ENCODE measurements at regions not wholly inside any gene's neighbourhood (a gene's known extent, or its start where the extent isn't known, plus 50 kb on each side); places are given as distances from the start of the nearest gene placed in this dataset.
"Not testable (repeated sequence)": the region's sequence is repeated elsewhere in the genome, so short reads cannot be mapped to it uniquely, and the experiment has no call there.

- CTCF ChIA-PET, result interaction anchor here (0.6 kb wide), 1 partner anchor 982 kb away, joined by 3 read pairs; no protein-coding TSS in a partner anchor
Observed at GRCh38 chr2:58701688-58702301, 460.7 kb upstream of the FANCL start.

GRCh38 chr2:58700591-58700990 is 459.5 kb upstream of the FANCL start:
- Mint-ChIP-seq H3K27me3 (no peaks in the 10 kb centered on the region), H3K4me3 (no peak overlapping the region), H3K9me3 (ENCODE audit: low read depth) (no peaks in the 10 kb centered on the region), H3K27ac (no peak overlapping the region), H3K36me3 (ENCODE audit: low read depth) (no peaks in the 10 kb centered on the region), H3K4me1 (no peaks in the 10 kb centered on the region)
- ChIA-PET POLR2A (no interaction called here), CTCF (no interaction called here)
- intact Hi-C loops (cut with DNase I, micrococcal nuclease), result no loop called here
- ATAC-seq (no peak), DNase-seq (no peak)

More at GRCh38 chr2:58701688-58702301, 460.7 kb upstream of the FANCL start:
- ATAC-seq, result no peak
- Mint-ChIP-seq H3K4me1 (no peaks in the 10 kb centered on the region), H3K27ac (no peak overlapping the region), H3K27me3 (no peaks in the 10 kb centered on the region), H3K9me3 (ENCODE audit: low read depth) (no peaks in the 10 kb centered on the region), H3K36me3 (ENCODE audit: low read depth) (no peaks in the 10 kb centered on the region), H3K4me3 (no peak overlapping the region)
- intact Hi-C loops (cut with DNase I, micrococcal nuclease), result no loop called here
- DNase-seq, result no peak
- POLR2A ChIA-PET, result no interaction called here

GRCh38 chr2:58699411-58699810 is 458.3 kb upstream of the FANCL start:
- Mint-ChIP-seq H3K4me1 (no peaks in the 10 kb centered on the region), H3K27ac (no peak overlapping the region), H3K9me3 (ENCODE audit: low read depth) (no peaks in the 10 kb centered on the region), H3K36me3 (ENCODE audit: low read depth) (no peaks in the 10 kb centered on the region), H3K4me3 (no peak overlapping the region), H3K27me3 (no peaks in the 10 kb centered on the region)
- DNase-seq (no peak), ATAC-seq (no peak)
- intact Hi-C loops (cut with DNase I, micrococcal nuclease), result no loop called here
- ChIA-PET CTCF (no interaction called here), POLR2A (no interaction called here)

- no peaks in the 10 kb centered on the region for H3K36me3 Mint-ChIP-seq (ENCODE audit: low read depth)
- ChIA-PET CTCF (interaction anchor here (0.7 kb wide), 1 partner anchor 486 kb away, joined by 3 read pairs; no protein-coding TSS in a partner anchor), POLR2A (no interaction called here)
- no peak for ATAC-seq
- H3K27ac Mint-ChIP-seq, result no peak overlapping the region
- intact Hi-C loops (cut with DNase I, micrococcal nuclease), result no loop called here
- no peak for DNase-seq
- H3K27me3 Mint-ChIP-seq, result no peaks in the 10 kb centered on the region
- H3K9me3 Mint-ChIP-seq (ENCODE audit: low read depth), result no peaks in the 10 kb centered on the region
- no peaks in the 10 kb centered on the region for H3K4me1 Mint-ChIP-seq
- no peak overlapping the region for H3K4me3 Mint-ChIP-seq
Observed at GRCh38 chr2:58698620-58699019, 457.5 kb upstream of the FANCL start.

- H3K4me1 Mint-ChIP-seq; H3K27me3 Mint-ChIP-seq; DNase-seq; intact Hi-C loops (cut with DNase I, micrococcal nuclease); POLR2A ChIA-PET; H3K27ac Mint-ChIP-seq; ATAC-seq; H3K36me3 Mint-ChIP-seq (ENCODE audit: low read depth); CTCF ChIA-PET; H3K9me3 Mint-ChIP-seq (ENCODE audit: low read depth); H3K4me3 Mint-ChIP-seq: not testable (repeated sequence)
Observed at GRCh38 chr2:58694114-58694513, 453.0 kb upstream of the FANCL start.

- H3K9me3 Mint-ChIP-seq (ENCODE audit: low read depth); CTCF ChIA-PET: not testable (repeated sequence)
Observed at GRCh38 chr2:58691041-58691440, 449.9 kb upstream of the FANCL start.

GRCh38 chr2:58688813-58689212 is 447.7 kb upstream of the FANCL start:
- DNase-seq (no peak), ATAC-seq (no peak)
- Mint-ChIP-seq H3K4me3 (no peak overlapping the region), H3K4me1 (no peaks in the 10 kb centered on the region), H3K36me3 (ENCODE audit: low read depth) (no peaks in the 10 kb centered on the region), H3K27me3 (no peaks in the 10 kb centered on the region), H3K9me3 (ENCODE audit: low read depth) (no peaks in the 10 kb centered on the region), H3K27ac (no peak overlapping the region)
- ChIA-PET CTCF (no interaction called here), POLR2A (no interaction called here)
- intact Hi-C loops (cut with DNase I, micrococcal nuclease), result no loop called here

More at GRCh38 chr2:58691041-58691440, 449.9 kb upstream of the FANCL start:
- H3K36me3 Mint-ChIP-seq (ENCODE audit: low read depth); intact Hi-C loops (cut with DNase I, micrococcal nuclease); H3K4me1 Mint-ChIP-seq; ATAC-seq; H3K27ac Mint-ChIP-seq; H3K27me3 Mint-ChIP-seq; DNase-seq; POLR2A ChIA-PET; H3K4me3 Mint-ChIP-seq: not testable (repeated sequence)

GRCh38 chr2:58686776-58687175 is 445.7 kb upstream of the FANCL start:
- POLR2A ChIA-PET, result no interaction called here
- CTCF ChIA-PET, result no interaction called here
- ATAC-seq, result no peak
- no peak overlapping the region for H3K27ac Mint-ChIP-seq
- H3K4me3 Mint-ChIP-seq, result no peak overlapping the region
- intact Hi-C loops (cut with DNase I, micrococcal nuclease), result no loop called here
- no peaks in the 10 kb centered on the region for H3K27me3 Mint-ChIP-seq
- H3K36me3 Mint-ChIP-seq (ENCODE audit: low read depth), result no peaks in the 10 kb centered on the region
- DNase-seq, result no peak
- no peaks in the 10 kb centered on the region for H3K9me3 Mint-ChIP-seq (ENCODE audit: low read depth)
- H3K4me1 Mint-ChIP-seq, result no peaks in the 10 kb centered on the region

GRCh38 chr2:58680755-58681310 is 439.7 kb upstream of the FANCL start:
- Mint-ChIP-seq H3K4me1 (no peaks in the 10 kb centered on the region), H3K36me3 (ENCODE audit: low read depth) (no peaks in the 10 kb centered on the region), H3K27me3 (no peaks in the 10 kb centered on the region), H3K9me3 (ENCODE audit: low read depth) (no peaks in the 10 kb centered on the region), H3K27ac (no peak overlapping the region), H3K4me3 (no peak overlapping the region)
- CTCF ChIA-PET, result interaction anchor here (0.8 to 1.3 kb wide), 2 partner anchors 26 to 56 kb away, joined by 3 read pairs; no protein-coding TSS in a partner anchor
- POLR2A ChIA-PET, result no interaction called here
- ATAC-seq (no peak), DNase-seq (no peak)
- intact Hi-C loops (cut with DNase I, micrococcal nuclease), result loop anchor here in 1 of 2 experiments (1.0 kb wide), 1 partner anchor 110 kb away; no protein-coding TSS in a partner anchor

- Mint-ChIP-seq H3K4me1 (no peaks in the 10 kb centered on the region), H3K4me3 (no peak overlapping the region), H3K27me3 (peaks cover 4% of the 10 kb centered on the region), H3K27ac (no peak overlapping the region), H3K36me3 (ENCODE audit: low read depth) (no peaks in the 10 kb centered on the region), H3K9me3 (ENCODE audit: low read depth) (no peaks in the 10 kb centered on the region)
- ATAC-seq, result no peak
- POLR2A ChIA-PET, result no interaction called here
- DNase-seq, result no peak
- CTCF ChIA-PET, result interaction anchor here (0.7 kb wide), 1 partner anchor 31 kb away, joined by 4 read pairs; no protein-coding TSS in a partner anchor
- intact Hi-C loops (cut with DNase I, micrococcal nuclease), result loop anchor here in 1 of 2 experiments (5.0 kb wide), 1 partner anchor 920 kb away; no protein-coding TSS in a partner anchor
Observed at GRCh38 chr2:58677748-58678147, 436.6 kb upstream of the FANCL start.

GRCh38 chr2:58671675-58672074 is 430.6 kb upstream of the FANCL start:
- no peak for DNase-seq
- ATAC-seq, result no peak
- intact Hi-C loops (cut with DNase I, micrococcal nuclease), result no loop called here
- Mint-ChIP-seq H3K36me3 (ENCODE audit: low read depth) (no peaks in the 10 kb centered on the region), H3K9me3 (ENCODE audit: low read depth) (no peaks in the 10 kb centered on the region), H3K4me3 (no peak overlapping the region), H3K27me3 (peaks cover 4% of the 10 kb centered on the region), H3K4me1 (no peaks in the 10 kb centered on the region), H3K27ac (no peak overlapping the region)
- POLR2A ChIA-PET, result no interaction called here
- CTCF ChIA-PET, result no interaction called here

GRCh38 chr2:58669998-58670397 is 428.9 kb upstream of the FANCL start:
- POLR2A ChIA-PET, result no interaction called here
- Mint-ChIP-seq H3K27ac (no peak overlapping the region), H3K9me3 (ENCODE audit: low read depth) (no peaks in the 10 kb centered on the region), H3K4me3 (no peak overlapping the region), H3K4me1 (no peaks in the 10 kb centered on the region), H3K36me3 (ENCODE audit: low read depth) (no peaks in the 10 kb centered on the region), H3K27me3 (peaks cover 2% of the 10 kb centered on the region)
- DNase-seq (no peak), ATAC-seq (no peak)
- CTCF ChIA-PET, result no interaction called here
- intact Hi-C loops (cut with DNase I, micrococcal nuclease), result no loop called here
